Fibroblast of lung (primary cell): ENCODE measurements at regions not wholly inside any gene's neighbourhood (a gene's known extent, or its start where the extent isn't known, plus 50 kb on each side); places are given as distances from the start of the nearest gene placed in this dataset.
"Not testable (repeated sequence)": the region's sequence is repeated elsewhere in the genome, so short reads cannot be mapped to it uniquely, and the experiment has no call there.

Experiments
- DNase-seq, 2 donors: peaks; one replicate each; pipeline versions ENCODE4 v3.0.0 to v3.0.0-alpha.2; 2010; ENCODE audit warnings: low read depth in 2 of 2
- H2AFZ ChIP-seq: 2 replicates; pipeline ENCODE4 v1.5.1; 2012; ENCODE audit warnings: low read length, control low read depth, inconsistent platforms
- H3K27ac ChIP-seq: 2 replicates; pipeline ENCODE4 v1.5.1; 2011; ENCODE audit warnings: low read length, control low read depth; ENCODE audit not compliant: insufficient read depth
- H3K27me3 ChIP-seq: 2 replicates; pipeline ENCODE4 v1.5.1; 2011; ENCODE audit warnings: mild to moderate bottlenecking, low read length; ENCODE audit not compliant: control insufficient read depth, insufficient read depth
- H3K36me3 ChIP-seq: 2 replicates; pipeline ENCODE4 v1.5.1; 2011; ENCODE audit warnings: low read length; ENCODE audit not compliant: control insufficient read depth, insufficient read depth
- H3K4me1 ChIP-seq: 2 replicates; pipeline ENCODE4 v1.5.1; 2011; ENCODE audit warnings: low read length; ENCODE audit not compliant: control insufficient read depth, insufficient read depth; ENCODE audit errors: extremely low read depth
- H3K4me2 ChIP-seq: 2 replicates; pipeline ENCODE4 v1.5.1; 2011; ENCODE audit warnings: low read length, control low read depth; ENCODE audit not compliant: insufficient read depth; ENCODE audit errors: extremely low read depth
- H3K4me3 ChIP-seq, 4 experiments: fragments of 200-600 bp in 1 of 4; sonication (generic) in 1 of 4; replicated peaks in 1 of 4; 2 replicates each; pipeline ENCODE4 v1.5.1; 2011 to 2016; ENCODE audit warnings: low read length in 4 of 4, low read depth in 3 of 4, mild to moderate bottlenecking in 3 of 4, control low read depth in 2 of 4, inconsistent platforms in 1 of 4, mixed read lengths in 1 of 4; ENCODE audit not compliant: insufficient read depth in 1 of 4; ENCODE audit errors: control extremely low read depth in 1 of 4
- H3K79me2 ChIP-seq: 2 replicates; pipeline ENCODE4 v1.5.1; 2012; ENCODE audit warnings: mild to moderate bottlenecking, low read length, inconsistent platforms; ENCODE audit not compliant: control insufficient read depth, insufficient read depth
- H3K9ac ChIP-seq: 2 replicates; pipeline ENCODE4 v1.5.1; 2011; ENCODE audit warnings: mild to moderate bottlenecking, low read length, control low read depth; ENCODE audit not compliant: insufficient read depth
- H3K9me3 ChIP-seq: 2 replicates; pipeline ENCODE4 v1.5.1; 2012; ENCODE audit warnings: low read depth, low read length; ENCODE audit not compliant: control insufficient read depth, insufficient read depth
- H4K20me1 ChIP-seq: 2 replicates; pipeline ENCODE4 v1.5.1; 2011; ENCODE audit warnings: low read length; ENCODE audit not compliant: control insufficient read depth, insufficient read depth; ENCODE audit errors: extremely low read depth
- EZH2 ChIP-seq: IDR thresholded peaks from 2 replicates; pipeline ENCODE4 v1.5.1; 2012; ENCODE audit warnings: low read length, control low read depth, mild to moderate bottlenecking; ENCODE audit errors: missing control alignments
- TF ChIP-seq, protein P1 (sequence below), 2 donors: IDR thresholded peaks in 1 of 2; conservative IDR thresholded peaks in 1 of 2; 1 replicate in 1 of 2; 2 replicates in 1 of 2; pipeline ENCODE4 v1.5.1; 2011 to 2012; ENCODE audit warnings: low read length in 2 of 2, control low read depth in 1 of 2, inconsistent platforms in 1 of 2, low read depth in 1 of 2, mild to moderate bottlenecking in 1 of 2

DNA sequence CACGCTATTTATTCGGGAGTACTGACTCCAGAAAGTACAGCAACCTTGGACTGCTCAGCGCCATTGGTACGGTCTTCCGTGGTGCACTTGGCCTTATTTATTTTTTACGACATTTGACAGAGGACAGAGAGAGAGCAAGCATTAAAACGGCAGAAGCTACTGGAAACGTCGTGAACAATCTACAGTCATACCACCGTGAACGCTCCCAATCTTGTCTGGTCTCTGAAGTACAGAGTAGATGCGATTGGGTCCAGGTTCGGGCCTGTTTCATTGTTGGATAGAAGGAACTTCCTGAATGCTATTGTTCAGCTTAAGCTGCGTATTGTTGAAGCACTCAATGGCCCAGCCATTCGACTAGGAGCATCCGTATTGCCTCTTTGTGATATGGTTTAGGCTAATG is 53.2 kb upstream of the TBL1X start:
- not testable (repeated sequence) for DNase-seq, H4K20me1 ChIP-seq, H3K4me3 ChIP-seq, H3K79me2 ChIP-seq, H3K27me3 ChIP-seq, H3K36me3 ChIP-seq, H3K9ac ChIP-seq, H2AFZ ChIP-seq, H3K27ac ChIP-seq, H3K4me1 ChIP-seq, H3K4me2 ChIP-seq, H3K9me3 ChIP-seq

DNA sequence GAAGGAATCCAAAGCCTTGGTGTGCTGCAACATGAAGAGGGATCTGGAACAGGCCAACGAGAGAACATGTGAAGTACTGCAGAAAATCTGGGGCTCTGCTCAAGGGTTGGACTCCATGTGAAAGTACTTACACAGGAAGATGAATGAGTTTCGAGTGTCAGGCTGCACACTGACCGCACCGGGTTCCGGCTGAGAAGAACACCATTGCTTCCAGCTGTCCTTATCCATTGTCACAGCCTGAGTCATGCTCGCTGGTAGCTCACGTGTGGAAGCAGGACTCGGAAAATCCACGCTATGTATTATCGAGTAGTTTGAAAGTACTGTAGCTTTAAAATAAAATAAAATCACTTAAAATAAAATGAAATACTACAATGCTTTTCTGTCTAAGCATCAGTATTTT is 50.4 kb upstream of the TBL1X start:
- TF ChIP-seq EZH2: no peak
- TF ChIP-seq, protein P1, sequence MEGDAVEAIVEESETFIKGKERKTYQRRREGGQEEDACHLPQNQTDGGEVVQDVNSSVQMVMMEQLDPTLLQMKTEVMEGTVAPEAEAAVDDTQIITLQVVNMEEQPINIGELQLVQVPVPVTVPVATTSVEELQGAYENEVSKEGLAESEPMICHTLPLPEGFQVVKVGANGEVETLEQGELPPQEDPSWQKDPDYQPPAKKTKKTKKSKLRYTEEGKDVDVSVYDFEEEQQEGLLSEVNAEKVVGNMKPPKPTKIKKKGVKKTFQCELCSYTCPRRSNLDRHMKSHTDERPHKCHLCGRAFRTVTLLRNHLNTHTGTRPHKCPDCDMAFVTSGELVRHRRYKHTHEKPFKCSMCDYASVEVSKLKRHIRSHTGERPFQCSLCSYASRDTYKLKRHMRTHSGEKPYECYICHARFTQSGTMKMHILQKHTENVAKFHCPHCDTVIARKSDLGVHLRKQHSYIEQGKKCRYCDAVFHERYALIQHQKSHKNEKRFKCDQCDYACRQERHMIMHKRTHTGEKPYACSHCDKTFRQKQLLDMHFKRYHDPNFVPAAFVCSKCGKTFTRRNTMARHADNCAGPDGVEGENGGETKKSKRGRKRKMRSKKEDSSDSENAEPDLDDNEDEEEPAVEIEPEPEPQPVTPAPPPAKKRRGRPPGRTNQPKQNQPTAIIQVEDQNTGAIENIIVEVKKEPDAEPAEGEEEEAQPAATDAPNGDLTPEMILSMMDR (conservative IDR thresholded peaks at IDR 0.05 in 1 of 2, IDR thresholded peaks at IDR 0.05 in 1 of 2; ENCODE audit: low read depth in 1 of 2, low read length in 2 of 2): no peak
- Histone ChIP-seq H3K79me2 (no peaks in the 10 kb centered on the region), H3K4me3 (no peak overlapping the region), H3K27ac (no peak overlapping the region), H3K4me1 (no peaks in the 10 kb centered on the region), H3K9ac (no peak overlapping the region), H3K4me2 (no peak overlapping the region), H3K36me3 (no peaks in the 10 kb centered on the region), H3K9me3 (no peaks in the 10 kb centered on the region), H4K20me1 (no peaks in the 10 kb centered on the region), H2AFZ (no peak overlapping the region), H3K27me3 (no peaks in the 10 kb centered on the region)
- DNase-seq: no peak
